Kidney glomerular epithelial cell (primary cell): ENCODE measurements at regions not wholly inside any gene's neighbourhood (a gene's known extent, or its start where the extent isn't known, plus 50 kb on each side); places are given as distances from the start of the nearest gene placed in this dataset.
"Not testable (repeated sequence)": the region's sequence is repeated elsewhere in the genome, so short reads cannot be mapped to it uniquely, and the experiment has no call there.

Source experiments
- DNase-seq: peaks from one replicate; lab custom pipeline; 2025; lab: John Stamatoyannopoulos, UW

DNA sequence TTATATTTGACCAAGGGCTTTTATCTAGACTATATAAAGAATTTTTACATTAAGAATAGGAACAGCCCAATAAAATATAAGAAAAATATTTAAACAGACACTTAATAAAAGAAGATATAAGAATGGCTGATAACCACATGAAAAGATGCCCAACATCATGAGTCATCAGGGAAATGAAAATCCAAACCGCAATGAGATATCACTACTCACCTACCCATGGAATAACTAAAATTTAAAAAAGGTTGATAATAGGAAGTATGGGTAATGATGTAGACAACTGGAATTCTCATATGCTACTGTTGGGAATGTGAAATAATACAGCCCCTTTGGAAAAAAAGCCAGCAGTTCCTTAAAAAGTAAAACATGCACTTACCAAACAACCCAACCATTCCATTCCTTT lies 206.9 kb upstream of the PCSK5 start:
- no peak for DNase-seq

DNA sequence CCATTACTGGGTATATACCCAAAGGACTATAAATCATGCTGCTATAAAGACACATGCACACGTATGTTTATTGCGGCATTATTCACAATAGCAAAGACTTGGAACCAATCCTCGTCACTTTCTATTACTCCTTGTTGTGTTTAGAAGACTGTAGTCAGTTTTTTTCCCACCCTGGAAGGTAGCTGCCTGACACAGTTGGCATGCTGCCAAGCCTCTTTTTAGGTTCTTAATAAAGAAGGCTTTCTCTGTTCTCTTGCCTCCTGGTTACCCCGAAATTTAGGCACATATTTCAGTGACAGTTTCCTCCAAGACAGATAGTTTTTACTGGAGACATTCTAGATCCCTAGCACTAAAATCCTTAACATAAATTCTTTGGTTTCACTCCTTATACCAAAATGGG lies 205.4 kb upstream of the PCSK5 start:
- DNase-seq = no peak

DNA sequence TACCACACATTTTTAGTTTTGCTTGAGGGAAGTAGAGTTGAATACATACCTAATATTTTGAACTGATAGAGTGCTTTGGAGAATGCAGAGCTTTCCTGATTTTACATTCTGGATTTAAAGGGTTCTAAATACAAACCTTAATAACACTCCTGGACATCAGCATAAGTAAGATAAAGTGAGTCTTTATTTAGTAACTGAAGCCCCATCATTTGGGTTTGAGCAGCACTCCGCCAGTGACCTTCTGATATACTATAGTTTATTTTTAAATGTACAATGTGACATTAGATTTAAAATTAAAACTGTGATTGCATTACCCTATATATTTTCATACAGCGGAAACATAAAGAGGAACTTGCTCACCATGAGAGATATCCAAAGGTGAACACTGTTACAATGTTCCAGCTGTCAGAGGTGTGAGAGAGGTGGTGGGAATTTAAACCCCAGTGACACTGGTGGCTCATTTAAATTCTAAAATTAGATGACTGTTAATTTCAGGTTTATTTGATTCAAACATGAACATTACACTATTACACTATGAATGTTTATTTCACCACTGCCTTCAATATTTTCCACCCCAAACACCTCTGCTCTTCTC lies 203.0 kb upstream of the PCSK5 start:
- DNase-seq = no peak

DNA sequence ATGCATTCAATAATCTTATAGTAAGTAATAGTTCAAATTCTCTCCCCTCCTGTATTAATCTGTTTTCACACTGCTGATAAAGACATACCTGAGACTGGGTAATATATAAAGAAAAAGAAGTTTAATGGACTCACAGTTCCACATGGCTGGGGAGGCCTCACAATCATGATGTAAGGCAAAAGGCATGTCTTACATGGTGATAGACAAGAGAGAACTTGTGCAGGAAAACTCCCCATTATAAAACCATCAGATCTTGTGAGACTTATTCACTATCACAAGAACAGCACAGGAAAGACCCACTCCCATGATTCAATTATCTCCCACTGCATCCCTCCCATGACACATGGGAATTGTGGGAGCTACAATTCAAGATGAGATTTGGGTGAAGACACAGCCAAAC lies 199.9 kb upstream of the PCSK5 start:
- DNase-seq = not testable (repeated sequence)

DNA sequence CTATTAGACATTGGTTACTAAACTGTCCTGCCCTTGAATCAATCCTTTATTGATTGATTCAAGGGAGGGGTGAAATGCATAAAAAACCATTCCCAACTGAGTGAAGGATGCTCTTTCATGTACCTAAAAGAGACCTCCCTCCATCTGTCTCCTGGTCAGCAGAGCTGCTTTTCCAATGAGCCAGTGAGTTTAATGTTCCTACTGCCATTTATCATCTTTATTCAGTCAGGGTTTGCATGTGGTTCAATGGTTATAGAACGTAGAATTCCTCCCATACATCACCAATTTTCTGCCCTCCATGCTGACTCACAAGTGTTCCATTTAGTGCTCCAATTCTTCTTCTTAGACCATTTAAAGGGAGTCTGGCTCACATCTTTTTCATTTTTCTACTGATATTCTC lies 199.1 kb upstream of the PCSK5 start:
- DNase-seq = no peak

DNA sequence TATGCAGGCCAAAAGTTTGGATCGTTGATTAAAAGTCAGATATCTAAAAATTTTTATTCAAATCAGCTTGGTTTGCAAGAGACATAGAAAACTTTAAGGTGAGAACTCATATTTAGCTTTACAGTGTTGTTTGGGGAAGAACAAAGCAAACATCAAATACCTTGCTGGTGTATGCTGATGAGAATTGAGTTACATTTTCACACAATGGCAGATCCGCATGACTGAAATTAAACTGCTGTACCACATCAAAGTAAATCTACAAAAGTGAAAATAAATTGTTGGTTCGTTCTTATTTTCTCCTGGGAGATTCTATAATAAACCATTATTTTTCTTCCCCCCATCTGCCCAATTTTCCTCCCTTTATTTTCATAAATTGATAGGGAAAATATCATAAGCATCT lies 198.2 kb upstream of the PCSK5 start:
- no peak for DNase-seq

DNA sequence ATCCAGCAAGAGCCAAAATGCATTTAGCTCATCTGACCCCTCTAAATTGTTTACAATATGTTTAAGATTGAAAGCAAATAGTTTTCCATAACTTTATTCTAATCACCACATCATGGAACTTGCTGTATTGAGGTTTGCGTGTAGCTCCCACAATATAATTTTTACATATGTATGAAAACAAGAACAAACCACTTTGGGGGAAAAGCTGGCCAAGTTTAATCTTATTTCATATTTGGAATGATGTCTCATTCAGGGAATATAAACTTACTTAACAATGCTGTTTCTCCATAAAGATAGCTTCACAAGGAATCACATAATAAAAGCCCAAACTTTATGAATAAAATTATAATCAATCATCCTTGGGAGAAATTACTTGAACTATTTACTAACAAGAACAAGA lies 194.6 kb upstream of the PCSK5 start:
- DNase-seq = no peak

DNA sequence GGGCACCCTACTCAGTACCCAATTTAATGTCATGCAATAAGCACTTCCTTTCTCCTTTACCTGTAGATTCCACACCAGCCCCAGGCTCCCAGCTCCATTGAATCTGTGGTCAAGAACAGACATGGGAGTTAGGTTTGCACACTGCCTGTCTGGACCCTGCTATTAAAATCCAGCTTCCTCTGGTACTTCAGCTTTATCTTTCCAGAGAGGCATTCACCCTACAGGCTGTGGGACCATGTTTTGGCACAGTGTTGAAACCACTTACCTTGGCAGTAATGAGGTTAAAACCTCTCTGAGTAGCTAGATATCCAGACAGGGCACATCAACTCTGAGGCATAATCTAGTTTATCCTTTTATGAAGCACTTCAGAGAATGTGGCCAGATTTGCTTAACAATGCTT lies 191.5 kb upstream of the PCSK5 start:
- DNase-seq = no peak

DNA sequence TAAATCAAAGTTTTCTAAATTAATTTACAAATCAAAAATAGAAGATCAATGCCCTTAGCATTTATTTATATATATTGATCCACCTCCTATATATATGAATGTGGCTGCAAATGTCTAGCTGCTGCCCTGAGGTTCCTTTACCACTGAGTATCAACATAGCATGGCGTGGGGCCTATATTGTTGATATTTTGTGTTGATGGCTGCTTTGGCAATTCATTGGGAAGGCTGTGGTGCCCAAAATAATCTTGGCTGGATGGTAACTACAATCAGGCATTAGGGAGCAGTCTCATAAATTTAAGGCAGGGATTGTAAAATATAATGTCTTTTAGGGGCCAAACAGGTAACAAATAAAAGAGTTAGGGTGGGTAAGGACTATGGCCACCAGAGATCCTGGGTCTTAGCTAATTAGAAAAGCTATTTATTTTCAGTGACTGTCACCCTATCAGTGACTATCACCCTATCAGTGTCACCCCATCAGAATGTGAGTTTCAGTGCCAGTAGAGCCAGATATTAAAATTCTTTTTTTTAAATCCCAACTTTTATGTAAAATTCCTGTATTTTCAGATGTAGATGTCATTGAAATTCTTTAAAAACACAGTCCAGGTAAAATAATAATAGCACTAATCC lies 190.7 kb upstream of the PCSK5 start:
- DNase-seq = no peak

DNA sequence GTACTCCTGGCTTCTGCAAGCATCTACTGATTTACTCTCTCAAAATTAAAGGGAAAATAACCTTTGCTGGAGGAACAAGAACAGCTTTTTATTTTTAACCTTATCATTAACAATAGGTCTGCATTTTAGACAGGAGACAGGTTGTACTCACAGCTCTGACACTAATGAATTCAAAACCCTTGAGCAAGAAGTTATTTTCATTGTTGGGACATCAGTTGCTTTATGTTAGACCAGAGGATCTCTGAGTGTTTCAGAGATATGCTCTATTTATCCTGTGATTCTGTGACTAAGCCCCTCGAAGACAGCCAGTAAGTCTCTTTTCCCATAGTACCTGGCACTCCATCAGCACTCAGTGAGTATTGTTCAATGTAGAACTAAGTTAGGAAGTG lies 190.2 kb upstream of the PCSK5 start:
- no peak for DNase-seq

DNA sequence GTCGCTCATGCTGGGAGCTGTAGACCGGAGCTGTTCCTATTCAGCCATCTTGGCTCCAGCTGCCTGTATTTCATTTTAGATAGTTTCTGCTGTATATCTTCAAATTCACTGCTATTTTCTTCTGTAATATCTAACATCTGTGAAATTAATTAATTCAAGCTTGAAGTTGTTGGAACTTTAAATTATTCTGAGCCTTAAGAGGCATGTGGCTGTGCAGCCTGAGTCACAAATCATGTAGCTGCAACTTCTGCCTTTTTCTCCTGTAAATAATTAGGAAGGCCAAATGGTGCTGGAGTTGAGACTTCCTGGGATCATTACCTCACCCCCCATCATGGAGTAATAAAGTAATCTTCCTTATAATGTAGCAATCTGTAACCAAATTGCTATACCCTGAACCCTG lies 183.3 kb upstream of the PCSK5 start:
- DNase-seq = no peak

DNA sequence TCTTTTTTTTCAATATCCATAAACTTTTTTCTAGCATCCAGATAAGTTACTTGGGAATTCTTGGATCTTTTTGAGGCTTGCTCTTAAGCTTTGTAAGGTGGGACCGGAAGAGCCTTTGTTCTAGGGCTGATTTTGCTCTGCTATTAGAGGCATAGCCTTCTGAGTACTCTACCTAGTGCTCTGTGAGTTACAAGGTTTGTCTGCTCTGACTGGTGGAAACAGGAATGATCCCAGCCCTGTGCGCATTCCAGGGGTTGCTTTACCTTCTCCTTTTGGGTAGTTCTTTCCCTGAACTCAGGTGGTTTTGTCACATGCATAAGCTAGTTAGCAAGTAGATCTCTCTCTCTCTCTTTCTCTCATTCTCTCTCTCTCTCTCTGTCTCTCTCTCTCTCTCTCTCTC lies 180.8 kb upstream of the PCSK5 start:
- DNase-seq = no peak

DNA sequence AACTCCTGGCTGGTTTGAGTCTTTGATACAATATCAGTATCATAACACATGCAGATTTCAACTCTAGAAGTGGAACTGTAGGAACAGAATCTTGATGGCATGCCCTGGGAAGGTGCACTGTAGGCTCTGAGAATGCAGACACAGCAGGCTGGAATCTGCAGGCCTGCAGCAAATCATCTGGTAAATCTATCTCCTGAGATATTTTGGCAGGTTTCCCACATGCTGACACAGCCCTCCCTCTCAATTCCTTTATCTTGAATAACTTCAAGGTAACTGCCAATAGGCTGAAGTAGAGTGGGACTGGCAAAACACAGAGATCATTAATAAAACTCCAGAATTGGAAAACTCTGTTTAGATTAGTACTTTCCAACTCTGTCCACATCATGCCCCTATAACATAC lies 177.8 kb upstream of the PCSK5 start:
- DNase-seq = peak; percentile 2

DNA sequence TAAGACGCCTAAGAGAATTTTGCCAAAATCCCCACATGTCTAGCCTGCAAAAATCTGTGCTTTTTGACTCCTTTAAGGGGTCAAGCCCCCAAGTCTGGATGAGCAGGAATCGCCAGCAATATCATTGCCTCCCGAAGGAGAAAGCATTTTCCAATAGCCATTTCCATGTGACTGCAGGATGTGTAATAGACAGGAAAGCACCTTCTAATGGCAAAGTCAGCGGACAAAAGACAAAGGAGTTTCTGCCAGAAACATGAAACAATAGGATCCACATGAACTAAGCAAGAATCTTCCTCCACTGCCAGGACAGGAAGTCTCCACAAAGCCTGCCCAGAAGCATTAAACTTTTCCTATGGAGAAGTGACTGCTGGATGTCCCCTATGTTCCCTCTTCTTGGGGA lies 177.1 kb upstream of the PCSK5 start:
- DNase-seq = no peak

DNA sequence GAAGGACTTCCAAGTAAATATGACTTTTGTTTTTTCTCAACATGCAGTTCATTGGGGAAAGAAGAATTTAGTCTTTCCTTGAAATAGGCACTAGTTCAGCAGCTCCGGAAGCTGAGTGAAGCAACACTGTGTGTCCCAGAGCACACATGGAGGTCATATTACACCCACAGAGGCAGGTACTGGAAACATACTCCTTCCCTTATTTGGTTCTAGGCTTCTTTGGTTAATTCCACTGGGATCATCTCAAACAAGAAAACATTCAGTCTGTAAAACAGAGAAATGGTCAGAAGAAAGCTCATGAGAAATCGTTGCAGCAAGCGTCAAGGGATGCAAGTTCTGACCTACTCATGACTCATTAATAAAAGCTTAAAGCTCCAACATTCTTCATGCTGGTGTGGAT lies 175.1 kb upstream of the PCSK5 start:
- DNase-seq = no peak

DNA sequence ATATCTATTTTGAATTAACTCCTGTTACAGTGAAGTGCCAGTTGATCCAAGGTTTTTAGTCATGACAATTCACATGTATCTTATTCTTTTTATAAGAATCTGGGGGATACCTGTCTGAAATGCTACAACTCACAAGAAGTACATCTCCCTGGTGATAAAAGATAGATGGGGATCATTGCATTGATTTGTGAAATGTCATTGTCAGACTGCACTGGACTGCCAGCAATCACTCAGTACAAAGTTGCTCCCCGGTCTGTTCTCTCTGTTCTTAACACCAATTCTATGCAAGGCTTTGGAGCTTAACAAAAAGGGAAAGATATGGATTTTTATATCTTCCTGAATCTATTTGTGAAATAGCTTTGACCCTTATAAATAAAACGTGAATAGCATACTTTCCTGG lies 171.8 kb upstream of the PCSK5 start:
- no peak for DNase-seq

DNA sequence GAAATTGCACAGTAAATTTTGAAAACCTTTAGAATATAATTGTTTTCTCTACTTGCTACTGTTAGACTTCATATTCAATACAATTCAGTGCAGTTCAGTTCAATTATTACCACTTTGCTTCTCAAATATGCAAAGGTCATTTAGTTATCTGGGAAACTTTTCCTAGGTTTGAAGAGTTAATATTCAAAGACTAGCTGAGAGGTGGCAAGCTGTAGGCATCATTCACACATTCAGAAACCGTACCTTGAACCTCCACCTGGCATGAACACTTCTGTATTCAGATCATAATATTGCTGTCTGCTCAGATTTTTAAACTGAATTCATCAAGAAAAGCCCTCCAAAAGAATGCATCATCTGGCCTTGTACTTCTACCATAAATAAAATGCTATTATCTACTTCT lies 162.1 kb upstream of the PCSK5 start:
- no peak for DNase-seq

DNA sequence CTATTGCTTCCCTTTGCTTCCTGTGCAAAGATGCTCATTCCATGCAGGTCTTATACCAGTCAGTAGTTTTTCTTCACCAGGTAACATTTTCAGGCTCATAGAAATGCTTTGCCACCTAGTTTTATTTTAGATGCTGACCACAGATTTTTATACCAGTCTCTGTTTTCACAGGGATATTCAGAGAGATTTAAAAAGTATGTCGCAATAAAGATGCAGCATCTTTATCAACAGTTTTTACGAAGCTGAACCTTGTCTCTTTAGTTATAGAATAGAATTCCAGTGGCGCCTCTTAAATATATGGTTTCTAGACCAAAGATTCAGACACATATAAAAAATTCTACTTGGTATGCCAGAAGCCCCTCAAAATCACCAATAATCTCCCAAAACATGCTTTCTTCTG lies 155.7 kb upstream of the PCSK5 start:
- no peak for DNase-seq

DNA sequence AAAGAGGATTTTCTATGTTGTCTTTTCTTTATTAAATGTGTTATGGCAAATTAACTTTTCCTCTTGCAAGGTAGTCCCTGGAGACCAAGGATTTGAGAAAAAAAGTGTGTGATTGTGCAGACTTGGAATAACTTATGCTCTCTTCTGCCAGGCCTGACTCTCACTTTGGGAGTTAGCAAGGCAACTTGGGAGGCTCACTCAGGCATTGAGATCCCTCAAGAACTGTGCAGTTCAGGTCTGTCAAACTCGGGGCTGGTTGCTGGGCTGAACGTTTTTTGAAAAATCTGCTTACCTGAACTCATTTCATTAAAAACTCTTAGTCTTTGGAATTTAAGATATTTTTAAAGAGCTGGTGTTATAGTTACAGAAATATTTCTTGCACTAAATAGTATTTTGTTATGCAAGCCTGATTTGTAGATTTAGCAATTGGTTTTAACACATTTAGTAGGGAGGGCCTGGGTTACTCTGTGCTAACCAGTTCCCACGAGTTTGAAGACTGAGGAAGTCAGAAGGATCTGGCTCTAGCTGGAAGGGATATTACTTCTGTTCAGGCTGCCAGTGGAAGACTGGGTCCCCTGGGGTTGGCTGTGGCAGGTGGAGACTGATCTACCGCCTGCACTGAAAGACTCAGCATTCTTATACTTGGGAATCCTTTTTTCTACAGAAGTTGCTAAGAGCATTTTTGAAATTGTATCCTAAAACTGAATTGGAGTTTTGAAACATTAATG lies 150.4 kb upstream of the PCSK5 start:
- DNase-seq = no peak

DNA sequence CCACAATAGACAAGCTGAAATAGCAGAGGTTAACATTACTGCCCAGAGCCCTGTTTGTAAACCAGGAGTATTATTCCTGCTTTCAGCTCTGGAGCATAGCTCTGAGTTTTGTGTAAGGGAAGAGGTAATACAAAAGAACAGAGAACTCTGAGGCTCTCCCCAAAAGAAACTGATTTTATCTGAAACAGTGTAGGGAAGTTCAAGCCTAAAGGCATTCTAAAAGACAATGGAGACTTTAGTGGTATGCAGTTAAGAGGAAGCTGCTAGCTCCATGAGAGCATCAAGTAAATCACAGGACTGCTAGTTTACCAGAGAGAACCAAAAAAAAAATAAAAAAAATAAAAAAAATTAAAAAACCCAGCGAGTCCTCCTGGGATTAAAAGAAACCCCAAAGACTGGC lies 146.6 kb upstream of the PCSK5 start:
- DNase-seq = no peak

DNA sequence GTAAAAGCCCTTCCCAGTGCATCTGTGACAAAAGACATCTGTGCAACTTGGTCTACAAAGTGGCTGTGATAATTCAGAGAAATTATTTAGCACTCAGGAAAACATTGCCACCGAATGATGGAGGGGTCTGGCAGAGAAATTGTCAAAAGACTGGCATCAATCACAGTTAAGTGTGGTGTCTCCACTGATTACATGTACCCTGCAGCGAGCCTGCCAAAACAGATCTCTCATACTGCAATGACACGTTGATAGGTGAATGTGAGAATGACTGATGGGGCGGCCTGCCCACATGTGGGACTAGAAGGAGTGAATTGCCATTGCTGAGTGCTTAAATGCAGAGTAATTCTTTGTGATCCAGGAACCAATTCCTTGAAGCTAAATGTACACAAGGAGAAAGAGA lies 136.4 kb upstream of the PCSK5 start:
- no peak for DNase-seq

DNA sequence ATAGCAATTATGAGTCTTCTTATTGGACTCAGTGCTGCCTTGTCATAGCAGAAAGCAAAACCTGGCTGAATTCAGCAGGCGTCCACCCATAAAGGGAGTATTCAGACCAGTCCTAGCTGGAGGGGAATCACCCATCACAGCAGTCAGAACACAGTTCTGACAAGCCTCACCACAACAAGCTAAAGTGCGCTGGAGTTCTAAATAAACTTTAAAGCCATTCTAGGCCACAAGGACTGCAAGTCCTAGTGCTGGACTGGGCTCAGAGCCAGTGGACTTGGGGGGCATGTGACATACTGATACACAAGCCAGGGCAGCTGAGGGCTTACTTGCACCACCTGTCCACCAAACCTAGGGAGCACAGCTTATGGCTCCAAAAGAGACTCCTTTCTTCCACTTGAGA lies 115.3 kb upstream of the PCSK5 start:
- no peak for DNase-seq

DNA sequence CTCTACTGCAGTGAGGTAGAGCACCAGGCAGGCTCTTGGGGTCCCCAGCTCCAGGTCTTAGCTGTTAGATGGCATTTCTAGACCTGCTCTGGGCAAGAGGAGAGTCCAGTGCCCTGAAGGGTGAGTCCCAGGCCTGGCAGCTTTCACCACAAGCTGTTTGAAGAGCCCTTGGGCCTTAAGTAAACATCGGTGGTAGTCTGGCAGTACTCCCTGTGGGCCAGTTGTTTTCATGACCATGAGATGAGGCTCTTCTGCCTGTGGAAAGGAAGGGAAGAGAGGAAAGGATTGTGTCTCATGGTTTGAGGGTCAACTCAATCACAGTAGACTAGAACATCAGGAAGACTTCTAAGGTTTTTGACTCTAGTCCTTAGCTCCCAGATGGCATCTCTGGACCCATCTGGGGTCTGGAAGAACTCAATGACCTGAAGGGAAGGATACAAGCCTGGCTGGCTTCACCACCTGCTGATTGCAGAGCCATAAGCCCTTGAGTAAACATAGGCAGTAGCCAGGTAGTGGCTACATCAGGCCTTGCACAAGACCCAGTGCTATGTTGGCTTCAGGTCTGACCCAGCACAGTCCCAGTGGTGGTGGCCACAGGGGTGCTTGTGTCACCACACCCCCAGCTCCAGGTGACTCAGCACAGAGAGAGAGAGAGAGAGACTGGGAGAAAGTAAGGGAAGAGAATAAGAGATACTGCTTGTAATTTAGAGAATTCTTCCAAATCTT lies 114.3 kb upstream of the PCSK5 start:
- no peak for DNase-seq
